Fibroblast of skin of right quadriceps (primary cell): ENCODE measurements at regions not wholly inside any gene's neighbourhood (a gene's known extent, or its start where the extent isn't known, plus 50 kb on each side); places are given as distances from the start of the nearest gene placed in this dataset.

Experiments
- DNase-seq: peaks from one replicate; pipeline ENCODE4 v3.0.0-alpha.2; 2013

DNA sequence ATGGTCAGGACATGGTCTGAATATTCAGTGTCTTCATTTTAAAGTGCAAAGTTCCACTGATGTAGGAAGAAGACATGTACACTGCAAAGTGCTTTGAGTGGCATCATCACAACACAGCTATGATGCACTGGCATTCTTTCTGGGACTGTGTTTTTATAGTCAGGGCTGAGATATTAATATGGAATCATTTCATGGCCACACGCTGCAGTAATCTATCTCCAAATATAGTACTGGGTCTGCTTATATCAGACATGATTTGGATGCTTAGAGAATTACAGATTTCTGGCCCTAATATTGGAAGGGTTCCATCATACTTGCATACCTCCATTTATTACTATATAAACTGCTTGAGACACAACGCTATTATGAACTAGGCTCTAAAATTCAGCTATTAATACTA, 1170.9 kb downstream of the NLGN4X start:
- peak; percentile 30 for DNase-seq

DNA sequence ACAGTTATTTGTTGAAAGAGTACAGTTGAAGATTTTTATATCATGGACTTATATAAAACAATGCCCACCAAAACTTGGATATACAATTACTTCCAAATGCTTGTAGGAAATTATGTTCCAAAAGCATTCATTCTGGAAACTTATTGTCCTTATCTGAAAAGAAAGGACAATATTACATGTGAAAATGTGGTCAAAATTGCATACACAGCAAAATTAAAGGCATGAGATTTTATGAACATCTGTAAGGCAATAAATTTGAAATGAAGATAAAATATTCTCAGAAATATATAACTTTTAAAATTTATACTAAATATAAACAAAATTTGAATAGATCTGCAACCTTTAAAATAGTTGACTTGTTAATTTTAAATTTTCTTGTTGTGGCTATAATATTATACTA, 1173.8 kb downstream of the NLGN4X start:
- DNase-seq, result no peak

DNA sequence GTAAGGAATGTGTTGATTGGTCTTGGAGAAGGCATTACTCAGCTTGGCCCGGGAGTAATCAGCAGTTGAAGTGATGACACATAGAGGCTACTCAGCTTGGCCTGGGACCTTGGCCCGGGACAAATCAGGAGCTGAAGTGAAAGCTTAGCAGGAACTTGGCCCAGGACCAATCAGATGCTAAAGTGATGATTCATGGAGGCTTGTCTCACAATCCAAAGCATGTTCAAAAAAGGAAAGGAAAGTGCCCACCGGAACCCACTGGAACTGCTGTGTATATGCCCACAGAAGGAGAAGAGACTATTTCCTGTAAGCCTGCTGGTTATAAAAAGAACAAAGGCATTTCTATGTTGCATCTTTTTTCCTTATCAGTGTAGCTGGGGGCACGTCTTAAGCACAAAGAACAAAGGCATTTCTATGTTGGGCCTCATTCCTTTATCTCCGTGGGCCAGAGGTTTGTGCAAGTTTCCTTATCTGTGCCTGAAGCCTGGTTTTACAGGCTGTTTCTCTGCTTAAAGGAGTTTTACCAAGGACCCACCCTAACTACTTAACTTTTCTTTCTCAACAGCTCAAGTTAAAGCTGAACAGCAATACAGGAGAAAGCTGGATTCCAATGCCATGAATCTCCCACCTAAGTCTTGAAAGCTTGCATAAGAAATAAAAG, 1176.7 kb downstream of the NLGN4X start:
- DNase-seq, result peak; percentile 81

DNA sequence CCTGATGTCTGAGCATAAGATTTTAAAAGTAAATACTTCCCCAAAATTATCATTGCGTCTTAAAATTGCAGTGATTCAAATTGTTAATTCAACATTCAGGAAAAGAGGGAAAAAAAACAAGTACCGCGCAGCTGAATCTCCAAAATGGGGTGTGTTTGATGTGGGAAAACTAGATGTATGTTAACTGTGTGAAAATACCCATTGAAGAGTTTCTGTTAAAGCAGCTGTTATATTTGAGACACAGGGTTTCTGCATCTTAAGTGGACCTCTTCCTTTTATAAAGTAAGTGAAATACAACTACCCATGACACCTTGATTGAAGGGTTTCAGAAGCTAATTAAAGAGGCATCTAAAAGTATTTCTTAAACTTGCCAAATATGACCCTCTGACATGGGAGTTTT, 1186.1 kb downstream of the NLGN4X start:
- DNase-seq, result no peak

DNA sequence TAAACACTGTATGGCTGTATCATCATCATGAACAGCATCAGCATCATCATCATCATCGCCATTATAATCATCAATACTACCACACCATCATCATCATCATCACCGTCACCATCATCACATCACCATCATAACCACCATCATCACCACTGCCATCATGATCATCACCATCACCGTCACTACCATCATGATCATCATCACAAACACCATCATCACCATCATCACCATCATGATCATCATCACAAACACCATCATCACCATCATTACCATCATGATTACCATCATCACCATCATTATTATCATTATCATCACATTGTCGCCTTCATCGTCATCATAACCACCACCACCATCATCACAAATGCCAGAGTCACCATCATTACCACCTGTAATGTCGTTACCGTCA, 1196.9 kb downstream of the NLGN4X start:
- DNase-seq, result no peak

DNA sequence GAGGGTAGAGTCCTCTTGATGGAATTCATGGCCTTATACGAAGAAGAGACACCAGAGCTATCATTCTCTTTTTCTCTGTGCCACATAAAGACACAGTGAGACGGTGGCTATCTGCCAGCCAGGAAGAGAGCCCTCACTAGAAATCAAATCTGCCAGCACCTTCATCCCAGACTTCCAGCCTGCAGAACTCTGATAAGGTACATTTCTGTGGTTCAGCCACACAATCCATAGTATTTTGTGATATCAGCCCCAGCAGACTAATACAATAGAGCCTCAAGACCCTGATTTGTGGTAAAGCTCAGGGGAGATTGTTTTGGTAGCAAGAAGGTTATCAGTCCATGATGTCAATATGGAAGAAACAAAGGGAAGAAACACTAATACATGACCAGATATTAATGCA, 1213.2 kb downstream of the NLGN4X start:
- no peak for DNase-seq

DNA sequence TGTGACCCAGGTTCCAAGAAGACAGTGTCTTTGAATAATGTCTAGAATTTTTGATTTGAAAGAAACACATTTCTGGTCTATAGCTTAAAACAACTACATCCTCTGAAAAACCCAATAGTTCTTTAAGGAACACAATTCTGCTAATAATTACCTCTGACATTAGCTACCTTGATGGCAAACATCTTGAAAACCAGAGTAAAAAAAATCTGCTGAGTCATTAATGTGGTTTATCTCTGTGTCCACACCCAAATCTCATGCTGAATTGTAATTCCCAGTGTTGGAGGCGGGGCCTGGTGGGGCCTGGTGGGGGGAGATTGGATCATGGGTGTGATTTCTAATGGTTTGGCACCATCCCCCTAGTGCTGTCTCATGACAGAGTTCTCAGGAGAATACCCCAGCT, 1233.8 kb downstream of the NLGN4X start:
- DNase-seq, result no peak

DNA sequence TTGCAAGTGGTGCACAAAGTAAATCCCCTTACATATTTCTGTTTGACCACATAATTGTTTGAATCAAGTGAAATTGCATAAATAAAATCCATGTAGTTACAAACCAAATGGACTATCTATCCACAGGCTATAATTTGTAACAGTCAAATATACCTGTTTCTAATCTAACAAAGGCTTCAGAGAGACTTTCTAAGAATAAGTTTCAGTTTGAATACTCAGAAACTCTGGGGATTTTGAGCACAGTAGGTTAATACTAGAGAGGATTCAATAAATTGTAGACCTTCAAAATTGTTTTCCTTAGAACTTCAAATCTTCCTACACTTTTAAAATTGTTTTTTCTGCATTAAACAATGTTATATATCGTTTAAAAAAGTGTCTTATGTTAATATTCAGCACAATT, 1250.1 kb downstream of the NLGN4X start:
- DNase-seq, result no peak

DNA sequence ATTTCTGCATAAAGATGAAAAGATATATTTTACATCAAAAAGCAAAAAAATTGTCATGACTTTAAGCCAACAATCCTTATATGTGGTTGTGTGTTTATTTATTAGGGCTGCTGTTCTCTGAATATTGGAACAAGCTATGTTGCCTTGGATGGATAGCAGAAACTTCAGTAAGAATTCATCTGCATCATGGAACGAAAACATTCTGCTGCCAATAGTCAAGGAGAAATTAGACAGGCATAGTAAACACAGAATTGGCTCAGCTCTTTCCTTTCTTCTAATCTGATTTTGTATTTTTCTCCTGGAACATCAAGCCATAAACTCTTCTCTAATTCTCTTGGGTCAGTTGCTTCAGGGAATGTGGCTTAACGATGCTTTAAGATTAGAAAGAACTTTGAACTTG, 1257.0 kb downstream of the NLGN4X start:
- no peak for DNase-seq

DNA sequence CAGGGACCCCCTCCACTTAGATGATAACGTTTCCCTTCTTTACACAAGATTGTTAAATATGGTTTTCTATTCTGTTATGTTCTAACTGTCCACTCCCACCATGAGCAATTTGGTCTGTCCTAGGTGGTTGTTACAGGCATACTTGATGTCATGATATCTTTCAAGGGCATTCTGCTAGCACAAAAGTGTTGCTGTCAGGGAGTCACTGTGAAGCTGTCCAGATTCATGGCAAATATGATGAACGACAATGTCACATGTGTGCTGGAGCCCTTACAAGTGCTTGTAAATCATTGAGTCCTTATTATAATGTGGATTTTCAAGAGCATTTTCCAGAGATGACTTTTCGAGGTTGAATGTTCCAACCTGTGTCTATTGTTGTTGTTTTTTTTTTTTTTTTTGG, 1250.7 kb upstream of the PRKX start:
- DNase-seq, result no peak

DNA sequence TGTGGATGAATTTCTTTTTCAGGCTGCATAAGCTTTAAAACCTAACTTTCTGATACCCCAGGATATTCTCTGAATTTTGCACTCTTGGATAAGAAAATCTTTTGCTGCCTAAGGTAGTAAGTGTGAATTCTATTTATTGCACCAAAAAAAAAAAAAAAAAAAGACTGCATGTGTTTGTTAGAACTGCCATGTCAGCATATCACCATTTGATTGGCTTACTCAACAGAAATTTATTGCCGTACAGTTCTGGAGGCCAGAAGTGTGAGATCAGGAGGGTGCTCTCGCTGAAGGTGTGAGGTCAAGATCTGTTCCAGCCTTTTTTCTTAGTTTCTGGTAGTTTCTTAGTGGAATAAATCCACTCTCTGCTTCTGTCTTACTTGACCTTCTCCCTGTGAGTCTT, 1250.0 kb upstream of the PRKX start:
- DNase-seq, result no peak

DNA sequence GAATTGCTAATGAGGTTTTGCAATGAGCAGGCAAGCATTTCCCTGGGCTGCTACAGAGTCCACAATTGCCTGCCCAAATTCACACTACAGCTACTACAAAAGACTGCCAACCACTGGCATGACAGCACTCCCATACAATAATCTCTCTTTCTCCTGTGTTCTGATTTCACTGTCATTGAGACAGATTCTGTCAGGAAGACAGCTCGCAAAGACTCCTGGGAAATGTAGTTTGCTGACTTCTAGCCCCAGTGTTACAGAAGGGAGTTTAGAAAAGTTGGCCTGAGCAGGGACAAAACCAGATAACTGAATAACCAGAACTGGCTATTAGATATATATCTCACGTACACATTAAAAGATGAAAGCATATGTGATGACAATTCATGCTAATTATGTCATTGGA, 1231.3 kb upstream of the PRKX start:
- DNase-seq, result no peak

DNA sequence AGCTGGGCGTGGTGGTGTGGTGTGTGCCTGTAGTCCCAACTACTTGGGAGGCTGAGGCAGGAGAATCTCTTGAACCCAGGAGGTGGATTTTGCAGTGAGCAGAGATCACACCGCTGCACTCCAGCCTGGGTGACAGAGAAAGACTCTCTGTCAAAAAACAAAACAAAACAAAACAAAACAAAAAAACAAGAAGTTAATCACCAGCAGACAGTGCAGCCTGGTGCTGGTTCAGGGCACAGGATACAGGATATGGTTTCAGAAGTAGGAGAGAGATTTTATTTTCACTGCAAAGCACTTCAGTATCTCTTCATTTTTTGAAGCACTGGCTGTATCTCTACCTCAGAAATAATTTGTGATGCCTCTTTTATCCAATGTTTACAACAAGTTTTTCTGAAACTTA, 1222.9 kb upstream of the PRKX start:
- DNase-seq, result no peak

DNA sequence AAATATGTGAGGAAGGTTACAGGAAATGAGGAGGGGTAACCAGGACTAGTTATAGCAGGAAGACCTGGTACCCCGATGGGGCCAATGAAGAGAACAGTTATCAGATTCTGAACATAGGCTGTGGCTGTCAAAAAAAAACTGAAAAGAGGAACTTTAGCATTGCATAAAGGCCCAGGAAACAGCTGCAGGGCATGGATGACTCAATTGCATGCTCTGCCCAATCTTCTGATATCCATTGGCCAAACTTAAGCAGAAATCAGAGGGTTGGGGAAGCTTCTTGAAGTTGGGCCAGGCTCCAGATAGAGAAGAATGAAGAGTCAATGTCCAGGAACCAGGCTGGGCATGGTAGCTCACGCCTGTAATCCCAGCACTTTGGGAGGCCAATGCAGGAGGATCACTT, 1222.4 kb upstream of the PRKX start:
- no peak for DNase-seq

DNA sequence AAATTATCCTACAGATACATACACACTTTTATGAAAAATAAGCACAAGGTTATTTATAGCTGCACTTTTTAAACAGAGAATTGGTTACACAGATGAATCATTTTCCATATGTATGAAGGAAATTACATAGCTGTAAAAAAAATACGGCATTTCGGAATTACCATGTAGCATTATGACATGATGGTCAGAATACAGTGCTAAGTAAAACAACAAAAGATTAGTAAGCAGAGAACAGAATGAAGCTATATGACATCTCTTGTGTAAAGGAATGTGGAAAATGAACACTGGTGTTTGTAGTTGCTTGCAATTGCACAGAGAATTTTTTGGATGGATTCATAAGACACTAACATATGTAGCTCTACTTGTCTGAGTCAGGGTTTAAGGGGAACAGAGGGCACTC, 1222.0 kb upstream of the PRKX start:
- no peak for DNase-seq

DNA sequence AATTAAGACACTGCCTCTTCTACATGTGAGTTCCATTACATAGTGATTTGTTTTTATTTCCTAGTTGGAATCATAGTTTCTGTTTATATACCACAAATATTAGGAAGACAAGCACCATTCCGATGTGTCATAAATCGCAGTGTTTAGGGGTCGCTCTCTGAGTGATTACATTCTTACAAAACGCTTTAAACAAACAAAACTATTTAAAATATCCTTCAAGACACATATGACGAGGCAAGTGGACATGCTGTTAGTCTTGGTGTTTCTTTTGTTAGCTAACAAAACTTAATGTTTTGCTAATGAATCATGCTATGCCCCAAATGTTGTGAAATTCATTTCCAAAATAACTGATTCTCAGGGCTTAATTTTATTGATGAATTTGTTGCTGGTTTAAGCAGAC, 1219.3 kb upstream of the PRKX start:
- DNase-seq, result peak; percentile 15

DNA sequence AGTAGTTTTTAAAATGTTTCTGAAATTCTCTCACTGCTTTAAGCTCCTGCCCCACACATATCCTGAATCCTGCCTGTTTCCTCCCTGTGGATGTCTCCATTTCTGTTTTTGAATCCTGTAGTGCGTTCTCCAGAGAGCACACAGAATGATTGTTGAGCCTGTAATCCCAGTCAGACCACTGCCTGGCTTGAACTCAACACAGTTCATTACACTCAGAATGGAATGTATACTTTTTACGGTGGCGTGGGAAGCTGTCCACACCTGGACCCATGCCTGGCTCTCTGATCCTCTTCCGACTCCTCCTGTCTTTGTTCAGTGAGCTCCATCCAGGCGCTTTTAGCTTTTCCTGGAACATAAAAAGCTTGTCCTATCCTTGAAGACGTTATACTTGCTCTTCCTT, 1217.0 kb upstream of the PRKX start:
- DNase-seq, result no peak

DNA sequence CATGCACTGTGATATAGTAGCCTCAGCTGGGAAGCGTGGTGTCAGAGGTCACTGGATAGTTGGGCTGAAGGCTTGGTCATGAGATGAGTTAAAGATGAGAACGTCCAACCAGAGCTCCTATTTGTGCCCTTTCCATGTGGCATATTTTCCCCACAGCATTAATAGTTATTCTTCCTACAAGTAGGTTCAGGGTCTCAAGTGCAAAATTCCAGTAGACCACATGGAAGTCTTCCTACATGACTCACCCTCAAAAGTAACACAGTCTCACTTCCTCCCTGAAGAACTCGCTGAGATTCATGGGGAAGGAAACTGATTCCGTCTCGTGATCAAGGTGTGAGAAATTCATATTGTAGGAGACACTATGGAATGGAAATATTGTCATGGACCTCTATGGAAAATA, 1212.5 kb upstream of the PRKX start:
- no peak for DNase-seq

DNA sequence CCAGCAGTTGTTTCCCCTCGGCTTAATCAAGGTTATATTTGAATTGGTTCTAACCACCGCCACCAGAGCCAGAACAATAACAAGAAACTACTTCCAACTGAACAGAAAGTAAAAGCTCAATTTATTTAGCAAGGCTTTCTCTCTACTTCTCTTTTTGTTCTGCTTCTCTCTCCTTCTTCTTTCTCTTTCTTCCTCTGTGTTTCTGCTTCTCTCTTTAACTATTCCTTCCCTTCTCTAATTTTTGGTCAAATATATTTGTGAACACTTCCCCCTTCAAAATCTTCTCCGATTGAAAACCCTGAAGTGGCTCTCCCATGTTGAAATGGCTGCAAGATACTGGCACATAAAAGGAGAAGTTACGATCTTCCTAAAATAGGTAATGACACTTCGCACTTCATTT, 1195.9 kb upstream of the PRKX start:
- DNase-seq, result no peak

DNA sequence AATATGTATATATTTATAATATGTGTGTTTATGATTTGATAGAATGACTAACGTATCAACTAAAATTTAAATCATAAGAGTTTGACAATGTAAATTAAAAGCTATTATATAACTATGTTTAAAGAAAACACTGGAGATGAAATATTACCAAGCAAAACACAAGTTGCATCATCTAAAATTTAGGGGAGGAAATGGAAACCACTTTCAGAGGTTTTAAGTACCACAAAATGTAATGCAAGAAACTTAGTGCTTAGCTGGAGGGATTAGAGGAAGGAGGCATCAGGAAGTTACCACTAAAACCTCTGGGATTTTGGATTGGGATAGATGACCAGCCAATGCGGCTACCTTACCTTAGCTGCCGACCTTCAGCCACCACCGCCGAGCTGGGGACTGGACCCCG, 1192.1 kb upstream of the PRKX start:
- no peak for DNase-seq

DNA sequence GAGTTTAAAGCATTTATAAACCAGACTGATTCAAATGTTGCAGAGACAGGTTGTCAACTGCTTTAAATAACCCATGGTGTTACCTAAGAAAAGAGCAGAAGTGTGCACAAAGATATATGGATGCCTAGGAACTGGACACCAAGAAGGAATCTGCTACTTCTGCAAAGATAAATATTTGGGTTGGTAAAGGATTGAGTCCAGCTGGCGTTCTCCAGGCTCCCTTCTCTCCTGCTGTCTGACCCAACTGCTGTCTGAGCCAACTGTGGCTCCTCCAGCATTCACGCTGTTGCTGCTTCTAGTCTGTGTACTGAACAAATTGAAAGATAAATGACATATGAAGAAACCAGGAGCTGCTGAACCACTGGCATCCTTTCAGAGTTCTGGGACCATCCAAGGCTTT, 1167.8 kb upstream of the PRKX start:
- DNase-seq, result no peak

DNA sequence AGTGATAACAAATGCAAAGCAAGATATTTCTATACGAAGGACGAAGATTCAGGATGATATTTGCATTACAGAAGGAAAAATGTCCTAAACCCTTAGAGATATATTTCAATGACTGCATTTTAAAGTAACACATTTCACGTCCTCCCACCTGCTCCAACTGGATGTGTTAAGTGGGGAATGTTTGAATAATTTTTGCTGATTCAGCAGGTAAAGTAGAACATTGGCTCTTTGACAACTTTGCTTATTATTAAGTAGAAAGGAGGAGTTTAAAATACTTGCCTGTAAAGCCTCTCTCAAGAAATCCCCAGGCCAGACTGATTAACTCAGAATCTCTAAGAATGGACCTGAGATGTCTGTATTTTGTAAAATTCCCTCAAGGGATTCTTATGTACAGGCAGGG, 1165.2 kb upstream of the PRKX start:
- DNase-seq, result no peak

DNA sequence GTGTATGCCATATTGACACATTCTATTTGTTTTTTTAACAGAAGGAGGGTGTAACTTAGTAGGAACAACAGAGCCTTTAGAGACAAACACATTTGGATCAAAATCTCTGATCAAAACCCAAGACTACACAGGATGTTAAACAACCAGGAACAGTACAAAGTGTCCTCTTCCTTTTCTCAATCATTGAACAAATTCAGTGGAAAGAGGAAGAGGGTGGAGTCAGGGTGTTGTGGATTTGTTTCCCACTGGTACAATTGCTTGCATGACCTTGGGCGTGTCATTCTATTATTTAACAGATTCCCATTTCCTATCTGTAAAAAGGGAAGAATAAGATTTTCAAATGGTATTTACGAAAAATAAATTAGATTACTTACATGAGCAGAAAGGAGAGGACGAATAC, 1162.8 kb upstream of the PRKX start:
- no peak for DNase-seq

DNA sequence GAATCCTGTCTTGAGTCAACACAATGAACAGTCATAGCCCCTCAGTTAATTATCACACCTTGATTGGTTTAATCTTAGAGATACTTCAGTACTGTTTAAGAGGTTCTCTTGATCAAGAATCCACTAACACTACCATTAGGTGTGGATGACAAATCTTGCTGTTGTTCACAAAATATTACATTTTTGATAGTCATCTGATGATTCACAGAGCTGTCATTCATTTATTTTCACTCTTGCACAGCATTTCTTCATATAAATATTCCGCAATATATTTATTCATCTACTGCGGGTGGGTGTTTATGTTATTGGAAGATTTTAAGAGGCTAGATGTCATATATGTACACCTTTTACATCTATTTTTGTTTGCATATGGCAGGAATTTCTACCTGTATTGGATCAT, 1138.1 kb upstream of the PRKX start:
- no peak for DNase-seq

DNA sequence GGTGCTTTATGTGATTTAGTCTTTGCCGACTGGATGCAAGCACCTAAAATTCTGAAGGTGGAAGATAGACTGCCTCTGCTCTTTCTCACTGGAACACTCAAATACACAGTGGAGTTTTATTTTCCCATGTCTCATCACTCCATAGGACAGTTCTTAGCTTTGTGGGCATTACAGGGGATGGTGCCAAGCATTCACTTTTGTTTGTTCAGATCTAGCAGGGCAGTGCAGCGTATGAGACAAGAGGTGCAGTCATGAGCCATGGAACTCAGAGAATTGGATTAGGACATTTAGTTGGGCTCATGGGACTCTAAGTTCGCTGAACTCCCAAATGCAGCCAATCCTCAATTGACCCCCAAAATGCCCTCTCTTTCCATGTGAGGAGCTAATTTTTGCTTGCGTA, 1136.9 kb upstream of the PRKX start:
- no peak for DNase-seq

DNA sequence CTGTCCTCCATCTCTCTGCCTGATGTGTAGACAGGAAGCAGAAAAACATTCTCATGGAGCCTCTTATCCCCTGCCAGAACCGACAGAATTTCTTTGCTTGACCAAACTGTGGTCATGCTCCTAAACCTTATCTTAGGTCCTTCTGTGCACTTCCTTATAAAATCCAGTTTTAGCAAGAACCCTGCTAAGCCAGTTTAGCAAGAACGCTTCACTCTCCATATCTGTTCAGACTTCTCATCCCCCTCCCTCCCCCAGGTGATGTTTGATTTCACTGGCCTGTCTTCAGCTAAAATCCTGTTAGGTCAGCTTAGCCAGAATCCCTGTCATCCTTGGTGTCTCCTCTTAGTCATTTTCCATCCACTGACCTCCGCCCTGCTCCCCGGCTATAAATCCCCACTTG, 1130.9 kb upstream of the PRKX start:
- no peak for DNase-seq
